Kidney (tissue), 13 donors: ENCODE measurements at regions not wholly inside any gene's neighbourhood (a gene's known extent, or its start where the extent isn't known, plus 50 kb on each side); places are given as distances from the start of the nearest gene placed in this dataset.

Source experiments
- DNase-seq, 5 donors: peaks; one replicate each; pipeline ENCODE4 v3.0.0-alpha.2; 2013 to 2020
- FAIRE-seq: peaks from 2 replicates; lab custom pipeline; 2012; peaks lifted over from hg19 to GRCh38; lab: Jason Lieb, UNC
- H3K27ac ChIP-seq, 2 donors: one replicate each; pipeline ENCODE4 v1.7.0; 2013; ENCODE audit warnings: low read depth in 2 of 2, low read length in 2 of 2, inconsistent platforms in 1 of 2
- H3K27me3 ChIP-seq: one replicate; pipeline ENCODE4 v1.7.1; 2013; ENCODE audit warnings: low read length, inconsistent platforms; ENCODE audit not compliant: control insufficient read depth, insufficient read depth
- H3K36me3 ChIP-seq, 3 donors: one replicate each; pipeline versions ENCODE4 v1.7.0 to v1.7.1; 2013; ENCODE audit warnings: low read length in 3 of 3, control low read depth in 1 of 3, inconsistent platforms in 1 of 3; ENCODE audit not compliant: insufficient read depth in 3 of 3, control insufficient read depth in 2 of 3
- H3K4me1 ChIP-seq, 3 donors: one replicate each; pipeline versions ENCODE4 v1.7.0 to v1.7.1; 2013; ENCODE audit warnings: low read length in 3 of 3, inconsistent platforms in 1 of 3, low read depth in 1 of 3; ENCODE audit not compliant: control insufficient read depth in 2 of 3, insufficient read depth in 2 of 3
- H3K4me3 ChIP-seq, 3 donors: one replicate each; pipeline versions ENCODE4 v1.7.0 to v1.8.1; 2013; ENCODE audit warnings: low read length in 3 of 3, control low read depth in 1 of 3, inconsistent platforms in 1 of 3
- H3K9ac ChIP-seq, 3 donors: one replicate each; pipeline versions ENCODE4 v1.7.0 to v1.7.1; 2013; ENCODE audit warnings: low read length in 3 of 3, control low read depth in 1 of 3, inconsistent platforms in 1 of 3
- H3K9me3 ChIP-seq, 3 donors: one replicate each; pipeline versions ENCODE4 v1.7.0 to v1.7.1; 2013; ENCODE audit warnings: low read length in 3 of 3, control low read depth in 1 of 3, inconsistent platforms in 1 of 3; ENCODE audit not compliant: control insufficient read depth in 2 of 3, insufficient read depth in 1 of 3
- intact Hi-C: fragments of 100-400 bp; cut with DNase I; formaldehyde crosslinking; loops from one replicate; pipeline ENCODE4 v1.11.1; 2022
- TF ChIP-seq, protein P1 (sequence below): IDR thresholded peaks from 3 replicates; pipeline ENCODE4 v1.5.1; 2012; ENCODE audit warnings: mild to moderate bottlenecking, moderate library complexity, borderline replicate concordance; ENCODE audit not compliant: insufficient read depth; ENCODE audit errors: extremely low read depth
- donor health status: control.
- donor health status: control.
- donor health status: control.
- donor health status: control.
- donor health status: control.
- donor health status: DM: yes; HTN: yes; CAD: no.
- donor health status: Normal renal cell carcinoma (clear cell type).

DNA sequence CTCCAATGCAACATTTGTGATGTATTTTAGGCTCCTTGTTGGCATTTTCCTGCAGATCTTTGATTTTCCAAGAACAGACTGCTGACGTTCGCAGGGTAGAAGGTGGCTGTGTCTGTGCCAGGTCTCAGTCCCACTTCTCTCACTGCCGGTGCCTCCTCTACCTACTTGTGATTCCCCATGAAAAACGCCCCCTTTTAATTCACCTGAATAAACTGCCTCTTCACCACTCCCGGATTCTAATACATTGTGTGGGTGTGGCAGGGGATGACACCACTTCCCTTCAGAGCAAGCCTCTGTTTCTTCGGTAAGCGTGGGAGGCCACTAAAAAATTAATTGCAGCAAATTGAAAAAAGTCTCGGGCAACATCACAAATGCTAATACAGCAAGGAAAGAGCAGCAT lies 96.1 kb upstream of the FAM9B start:
- TF ChIP-seq, protein P1, sequence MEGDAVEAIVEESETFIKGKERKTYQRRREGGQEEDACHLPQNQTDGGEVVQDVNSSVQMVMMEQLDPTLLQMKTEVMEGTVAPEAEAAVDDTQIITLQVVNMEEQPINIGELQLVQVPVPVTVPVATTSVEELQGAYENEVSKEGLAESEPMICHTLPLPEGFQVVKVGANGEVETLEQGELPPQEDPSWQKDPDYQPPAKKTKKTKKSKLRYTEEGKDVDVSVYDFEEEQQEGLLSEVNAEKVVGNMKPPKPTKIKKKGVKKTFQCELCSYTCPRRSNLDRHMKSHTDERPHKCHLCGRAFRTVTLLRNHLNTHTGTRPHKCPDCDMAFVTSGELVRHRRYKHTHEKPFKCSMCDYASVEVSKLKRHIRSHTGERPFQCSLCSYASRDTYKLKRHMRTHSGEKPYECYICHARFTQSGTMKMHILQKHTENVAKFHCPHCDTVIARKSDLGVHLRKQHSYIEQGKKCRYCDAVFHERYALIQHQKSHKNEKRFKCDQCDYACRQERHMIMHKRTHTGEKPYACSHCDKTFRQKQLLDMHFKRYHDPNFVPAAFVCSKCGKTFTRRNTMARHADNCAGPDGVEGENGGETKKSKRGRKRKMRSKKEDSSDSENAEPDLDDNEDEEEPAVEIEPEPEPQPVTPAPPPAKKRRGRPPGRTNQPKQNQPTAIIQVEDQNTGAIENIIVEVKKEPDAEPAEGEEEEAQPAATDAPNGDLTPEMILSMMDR: no peak
- intact Hi-C loops: no loop called here
- H3K9me3 ChIP-seq: no peaks in the 10 kb centered on the region
- H3K9ac ChIP-seq: no peak overlapping the region
- no peak for DNase-seq
- no peaks in the 10 kb centered on the region for H3K4me1 ChIP-seq
- H3K27me3 ChIP-seq: no peaks in the 10 kb centered on the region
- no peak for FAIRE-seq
- H3K36me3 ChIP-seq: no peaks in the 10 kb centered on the region
- no peak overlapping the region for H3K4me3 ChIP-seq
- H3K27ac ChIP-seq: no peak overlapping the region

DNA sequence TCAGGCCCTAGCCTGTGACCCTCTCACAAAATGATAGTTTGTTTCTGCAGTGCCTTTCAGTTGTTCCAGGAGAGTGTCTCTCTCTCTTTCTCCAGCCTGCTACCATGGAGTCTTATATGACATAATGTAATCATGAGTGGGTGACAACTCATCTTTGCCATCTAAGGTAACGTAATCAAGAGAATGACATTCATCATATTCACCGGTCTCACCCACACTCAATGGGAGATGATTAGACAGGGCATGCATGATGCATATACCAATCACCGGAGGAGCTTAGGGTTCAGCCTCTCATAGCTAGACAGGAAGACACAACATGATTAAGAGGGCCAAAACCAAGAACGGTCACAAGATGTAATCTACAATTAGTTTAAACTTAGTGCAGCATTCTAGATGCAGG lies 97.1 kb upstream of the FAM9B start:
- H3K9me3 ChIP-seq: no peaks in the 10 kb centered on the region
- no peak for FAIRE-seq
- no peaks in the 10 kb centered on the region for H3K27me3 ChIP-seq
- no peak overlapping the region for H3K27ac ChIP-seq
- TF ChIP-seq, protein P1: no peak
- H3K4me3 ChIP-seq: no peak overlapping the region
- intact Hi-C loops: no loop called here
- no peak overlapping the region for H3K9ac ChIP-seq
- H3K4me1 ChIP-seq: no peaks in the 10 kb centered on the region
- DNase-seq: no peak
- no peaks in the 10 kb centered on the region for H3K36me3 ChIP-seq

DNA sequence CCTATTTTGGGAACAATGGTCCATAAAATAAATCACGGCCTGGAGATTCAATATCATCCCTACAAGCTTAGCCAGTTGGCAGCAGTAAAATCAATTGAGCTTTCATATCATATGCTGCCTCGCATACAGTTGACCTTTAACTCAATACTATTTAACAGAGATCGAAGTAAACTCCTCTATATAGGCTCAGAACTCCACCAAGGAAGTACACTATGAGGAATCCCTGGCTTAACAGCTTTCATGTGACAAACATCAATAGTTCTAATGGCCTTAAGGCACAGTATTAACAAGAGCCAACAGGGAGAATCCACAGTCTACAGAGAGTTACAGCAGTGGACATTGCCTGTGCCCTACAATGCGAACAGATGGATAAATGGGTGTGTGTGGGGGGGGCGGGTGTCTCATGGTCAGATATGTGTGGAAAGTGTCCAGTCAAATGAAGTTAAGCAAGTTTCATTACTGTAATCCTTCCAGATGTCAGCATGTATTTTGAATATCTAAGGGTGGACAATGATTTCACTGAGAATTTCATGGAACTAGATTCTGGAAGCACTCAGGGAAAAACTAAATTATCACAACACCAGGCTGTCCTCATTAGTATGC lies 98.2 kb upstream of the FAM9B start:
- TF ChIP-seq, protein P1: no peak
- intact Hi-C loops: no loop called here
- no peaks in the 10 kb centered on the region for H3K27me3 ChIP-seq
- H3K4me3 ChIP-seq: no peak overlapping the region
- H3K36me3 ChIP-seq: no peaks in the 10 kb centered on the region
- no peak overlapping the region for H3K9ac ChIP-seq
- FAIRE-seq (no peak), DNase-seq (no peak)
- H3K9me3 ChIP-seq: no peaks in the 10 kb centered on the region
- H3K4me1 ChIP-seq: no peaks in the 10 kb centered on the region
- no peak overlapping the region for H3K27ac ChIP-seq

DNA sequence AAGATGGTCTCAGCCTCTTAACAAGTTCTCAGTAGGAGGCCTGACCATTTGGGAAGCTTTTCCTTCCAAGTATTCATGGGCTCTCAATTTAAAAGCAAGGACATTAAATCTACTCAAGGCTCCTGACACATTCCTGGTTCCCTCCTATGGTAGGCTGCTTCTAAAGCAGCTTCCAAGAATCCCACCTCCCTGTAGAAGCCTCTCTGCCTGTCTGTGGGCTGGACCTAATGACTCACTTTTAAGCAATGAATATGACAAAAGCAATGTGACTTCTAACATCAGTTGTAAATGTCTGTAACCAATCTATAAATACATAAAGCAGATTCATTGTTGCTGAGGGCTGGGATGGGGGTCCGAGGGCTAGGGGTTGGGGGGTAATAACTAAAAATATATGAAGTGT lies 99.5 kb upstream of the FAM9B start:
- Histone ChIP-seq H3K27me3 (no peaks in the 10 kb centered on the region), H3K27ac (no peak overlapping the region), H3K4me3 (no peak overlapping the region), H3K9ac (no peak overlapping the region), H3K4me1 (no peaks in the 10 kb centered on the region), H3K36me3 (no peaks in the 10 kb centered on the region), H3K9me3 (no peaks in the 10 kb centered on the region)
- no peak for DNase-seq
- TF ChIP-seq, protein P1: no peak
- intact Hi-C loops: no loop called here
- FAIRE-seq: no peak
